HCT116 (cell line): ENCODE measurements at regions not wholly inside any gene's neighbourhood (a gene's known extent, or its start where the extent isn't known, plus 50 kb on each side); places are given as distances from the start of the nearest gene placed in this dataset.

Experiments
- ATAC-seq: fragments of 200-7000 bp; cut with Tn5 transposase; 2 replicates; pipeline ENCODE4 v1.9.1; 2020; ENCODE audit warnings: mild to moderate bottlenecking, moderate library complexity
- BruUV-seq: library from RNA; stranded (reverse); fragments of 400-500 nt; replicated peaks from 2 replicates; lab custom pipeline; 2021; lab: Mats Ljungman, UMichigan
- CTCF ChIA-PET: fragments of 300-600 bp; sonication (Branson Sonifier 250); formaldehyde crosslinking; loops from one replicate; lab custom pipeline; 2021; ENCODE audit warnings: antibody characterized with exemption; lab: Charles Lee
- POLR2A ChIA-PET: fragments of 300-600, 350-600 bp; sonication (Branson Sonifier 250); formaldehyde crosslinking; loops from one replicate; lab custom pipeline; 2021; ENCODE audit warnings: antibody characterized with exemption; lab: Charles Lee
- RAD21 ChIA-PET, 2 experiments: fragments of 300-600 bp; sonication (Branson Sonifier 250); formaldehyde crosslinking; loops; one replicate each; lab custom pipeline; 2023; ENCODE audit warnings: low total read pairs in 2 of 2; ENCODE audit not compliant: uncharacterized antibody in 2 of 2, unreplicated experiment in 2 of 2, low non-redundant PET in 1 of 2; lab: Charles Lee
- DNase-seq: peaks from one replicate; pipeline ENCODE4 v3.0.0-alpha.2; 2010; ENCODE audit warnings: low read depth, low spot score
- H2AFZ ChIP-seq: fragments of 200-600 bp; shearing (Covaris generic), sonication (generic); 2 replicates; pipeline ENCODE4 v1.6.1; 2017; ENCODE audit warnings: low read depth, mixed run types, mixed read lengths, antibody characterized with exemption, low read length; ENCODE audit not compliant: poor library complexity, severe bottlenecking
- H3K27ac ChIP-seq: 2 replicates; pipeline ENCODE4 v1.5.1; 2012; ENCODE audit warnings: low read depth, low read length
- H3K27me3 ChIP-seq: fragments of 200-600 bp; sonication (generic); 2 replicates; pipeline ENCODE4 v1.6.1; 2016; ENCODE audit warnings: mixed run types, low read length, mixed read lengths; ENCODE audit not compliant: insufficient read depth
- H3K36me3 ChIP-seq, 2 experiments: fragments of 200-500 bp in 1 of 2; fragments of 200-600 bp in 1 of 2; sonication (Bioruptor generic) in 1 of 2; sonication (generic) in 1 of 2; 2 replicates each; pipeline versions ENCODE4 v1.5.1 to v1.6.1; 2014 to 2016; ENCODE audit warnings: low read length in 2 of 2, inconsistent platforms in 1 of 2, mixed read lengths in 1 of 2, mixed run types in 1 of 2; ENCODE audit not compliant: insufficient read depth in 2 of 2, control insufficient read depth in 1 of 2
- H3K4me1 ChIP-seq, 2 experiments: fragments of 200-600 bp in 1 of 2; sonication (generic) in 1 of 2; 2 replicates each; pipeline versions ENCODE4 v1.5.1 to v1.6.1; 2012 to 2017; ENCODE audit warnings: low read length in 2 of 2, inconsistent platforms in 1 of 2, mild to moderate bottlenecking in 1 of 2, mixed read lengths in 1 of 2, mixed run types in 1 of 2, moderate library complexity in 1 of 2; ENCODE audit not compliant: insufficient read depth in 2 of 2, control insufficient read depth in 1 of 2
- H3K4me2 ChIP-seq: fragments of 200-600 bp; sonication (generic); 2 replicates; pipeline ENCODE4 v1.6.1; 2017; ENCODE audit warnings: mixed run types, low read length, mixed read lengths
- H3K4me3 ChIP-seq, 2 experiments: fragments of 200-600 bp in 1 of 2; sonication (generic) in 1 of 2; replicated peaks in 1 of 2; 2 replicates each; pipeline ENCODE4 v1.5.1; 2011 to 2016; ENCODE audit warnings: low read length in 2 of 2, control low read depth in 1 of 2, low read depth in 1 of 2, mild to moderate bottlenecking in 1 of 2, mixed read lengths in 1 of 2, mixed run types in 1 of 2
- H3K79me2 ChIP-seq: fragments of 200-600 bp; sonication (generic); 2 replicates; pipeline ENCODE4 v1.6.1; 2017; ENCODE audit warnings: mild to moderate bottlenecking, mixed run types, low read length, moderate library complexity, mixed read lengths; ENCODE audit not compliant: insufficient read depth
- H3K9ac ChIP-seq: fragments of 200-600 bp; sonication (generic); 2 replicates; pipeline ENCODE4 v1.6.1; 2016; ENCODE audit warnings: low read length, mixed read lengths
- H3K9me2 ChIP-seq: fragments of 200-600 bp; sonication (generic), shearing (Covaris generic); 2 replicates; pipeline ENCODE4 v1.6.1; 2017; ENCODE audit warnings: mixed run types, mild to moderate bottlenecking, moderate library complexity; ENCODE audit not compliant: insufficient read depth
- H3K9me3 ChIP-seq, 2 experiments: fragments of 200-500 bp in 1 of 2; fragments of 200-600 bp in 1 of 2; sonication (Bioruptor generic) in 1 of 2; sonication (generic) in 1 of 2; 2 replicates each; pipeline ENCODE4 v1.6.1; 2014 to 2017; ENCODE audit warnings: low read length in 2 of 2, mixed read lengths in 2 of 2, inconsistent platforms in 1 of 2, low read depth in 1 of 2, mild to moderate bottlenecking in 1 of 2, mixed run types in 1 of 2, moderate library complexity in 1 of 2; ENCODE audit not compliant: control insufficient read depth in 1 of 2, insufficient read depth in 1 of 2
- H4K20me1 ChIP-seq: fragments of 200-600 bp; sonication (generic), shearing (Covaris generic); 2 replicates; pipeline ENCODE4 v1.6.1; 2017; ENCODE audit warnings: mixed run types, mild to moderate bottlenecking, moderate library complexity; ENCODE audit not compliant: insufficient read depth
- CEBPB ChIP-seq: IDR thresholded peaks from 2 replicates; pipeline ENCODE4 v1.6.1; 2012; ENCODE audit warnings: low read depth
- EGR1 ChIP-seq: IDR thresholded peaks from 2 replicates; pipeline ENCODE4 v1.6.1; 2012; ENCODE audit warnings: low read depth
- EZH2phosphoT487 ChIP-seq: fragments of 200-600 bp; IDR thresholded peaks from 2 replicates; pipeline ENCODE4 v1.6.1; 2018; ENCODE audit warnings: antibody characterized with exemption, borderline replicate concordance
- FOSL1 ChIP-seq: IDR thresholded peaks from 2 replicates; pipeline ENCODE4 v1.6.1; 2012; ENCODE audit warnings: low read depth
- POLR2A ChIP-seq: IDR thresholded peaks from 2 replicates; pipeline ENCODE4 v1.7.0; 2011; ENCODE audit warnings: borderline replicate concordance; ENCODE audit not compliant: insufficient read depth, insufficient read length; ENCODE audit errors: extremely low read depth
- REST ChIP-seq: IDR thresholded peaks from 2 replicates; pipeline ENCODE4 v1.6.1; 2012; ENCODE audit warnings: low read depth
- SP1 ChIP-seq: IDR thresholded peaks from 2 replicates; pipeline ENCODE4 v1.6.1; 2012; ENCODE audit warnings: low read depth
- SRF ChIP-seq: IDR thresholded peaks from 2 replicates; pipeline ENCODE4 v1.6.1; 2012; ENCODE audit warnings: low read depth
- ZFX ChIP-seq: fragments of 450-650 bp; IDR thresholded peaks from 2 replicates; pipeline ENCODE4 v1.6.1; 2017
- ZNF274 ChIP-seq: fragments of 200-500 bp; sonication (Bioruptor generic); IDR thresholded peaks from 2 replicates; pipeline ENCODE4 v1.6.1; 2014; ENCODE audit warnings: mild to moderate bottlenecking, low read depth, low read length, inconsistent platforms
- intact Hi-C: fragments of 100-400 bp; cut with micrococcal nuclease; formaldehyde crosslinking; loops from 2 replicates; pipeline ENCODE4 v1.10.0; 2022
- TF ChIP-seq, protein P1 (sequence below): IDR thresholded peaks from 2 replicates; pipeline ENCODE4 v1.6.1; 2012
- TF ChIP-seq, protein P2 (sequence below): IDR thresholded peaks from 2 replicates; pipeline ENCODE4 v1.6.1; 2012

DNA sequence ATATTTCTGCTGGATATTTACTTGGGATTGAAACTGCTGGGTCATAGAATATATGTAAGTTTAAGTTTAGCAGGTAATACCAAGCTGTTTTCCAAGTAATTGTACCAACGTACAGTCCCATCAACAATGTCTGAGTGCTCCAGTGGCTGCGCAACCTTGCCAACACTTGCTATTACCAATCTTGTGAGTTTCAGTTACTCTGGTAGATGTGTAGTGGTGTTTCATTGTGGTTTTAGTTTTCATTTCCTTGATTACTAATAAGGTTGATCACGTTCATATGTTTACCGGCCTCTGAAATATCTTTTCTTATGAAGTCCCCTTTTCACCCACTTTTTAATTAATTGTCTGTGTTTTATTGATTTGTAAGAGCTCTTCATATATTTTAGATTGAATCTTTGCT is 370.6 kb upstream of the CADM1 start:
- no peak for TF ChIP-seq ZNF274
- TF ChIP-seq REST: no peak
- TF ChIP-seq SRF: no peak
- no peak for TF ChIP-seq EZH2phosphoT487
- no peak for TF ChIP-seq EGR1
- no peak for TF ChIP-seq CEBPB
- TF ChIP-seq, protein P1, sequence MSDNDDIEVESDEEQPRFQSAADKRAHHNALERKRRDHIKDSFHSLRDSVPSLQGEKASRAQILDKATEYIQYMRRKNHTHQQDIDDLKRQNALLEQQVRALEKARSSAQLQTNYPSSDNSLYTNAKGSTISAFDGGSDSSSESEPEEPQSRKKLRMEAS: no peak
- no peaks in the 10 kb centered on the region for H4K20me1 ChIP-seq
- ChIA-PET CTCF (no interaction called here), POLR2A (no interaction called here), RAD21 (no interaction called here)
- ATAC-seq (no peak), DNase-seq (no peak)
- BruUV-seq: no TSS peak
- H3K27ac ChIP-seq: no peak overlapping the region
- H3K9ac ChIP-seq: no peak overlapping the region
- peaks cover 0 to 2% of the 10 kb centered on the region in 2 experiments; a peak in 1 of 4 replicates for H3K9me3 ChIP-seq
- H3K27me3 ChIP-seq: no peaks in the 10 kb centered on the region
- no peak overlapping the region for H2AFZ ChIP-seq
- no peak overlapping the region for H3K4me2 ChIP-seq
- no peaks in the 10 kb centered on the region for H3K9me2 ChIP-seq
- no peaks in the 10 kb centered on the region for H3K79me2 ChIP-seq
- H3K36me3 ChIP-seq: no peaks in the 10 kb centered on the region
- intact Hi-C loops: no loop called here
- no peaks in the 10 kb centered on the region for H3K4me1 ChIP-seq
- H3K4me3 ChIP-seq: no peak overlapping the region

- Histone ChIP-seq H3K4me1 (no peaks in the 10 kb centered on the region), H4K20me1 (no peaks in the 10 kb centered on the region), H3K4me2 (no peak overlapping the region), H3K4me3 (no peak overlapping the region), H3K27ac (no peak overlapping the region), H3K9me2 (no peaks in the 10 kb centered on the region), H3K36me3 (no peaks in the 10 kb centered on the region), H3K9me3 (peaks cover 0 to 2% of the 10 kb centered on the region in 2 experiments; a peak in 1 of 4 replicates), H3K9ac (no peak overlapping the region), H3K27me3 (no peaks in the 10 kb centered on the region), H3K79me2 (no peaks in the 10 kb centered on the region), H2AFZ (no peak overlapping the region)
- ChIA-PET RAD21 (no interaction called here), CTCF (no interaction called here), POLR2A (no interaction called here)
- DNase-seq (no peak), ATAC-seq (no peak)
- intact Hi-C loops: no loop called here
- no TSS peak for BruUV-seq
- TF ChIP-seq POLR2A (no peak), SP1 (no peak), SRF (no peak), ZFX (no peak), REST (no peak), FOSL1 (no peak), EGR1 (no peak)
- TF ChIP-seq, protein P2, sequence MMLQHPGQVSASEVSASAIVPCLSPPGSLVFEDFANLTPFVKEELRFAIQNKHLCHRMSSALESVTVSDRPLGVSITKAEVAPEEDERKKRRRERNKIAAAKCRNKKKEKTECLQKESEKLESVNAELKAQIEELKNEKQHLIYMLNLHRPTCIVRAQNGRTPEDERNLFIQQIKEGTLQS: no peak
Observed at GRCh38 chr11:115873813-115874212, 369.6 kb upstream of the CADM1 start.
